HG02588 (cell line): ENCODE measurements at regions not wholly inside any gene's neighbourhood (a gene's known extent, or its start where the extent isn't known, plus 50 kb on each side); places are given as distances from the start of the nearest gene placed in this dataset.

Source experiments
- ATAC-seq: cut with Tn5 transposase; IDR thresholded peaks from one replicate; pipeline ENCODE4 v1.9.1; 2021; ENCODE audit warnings: mild to moderate bottlenecking, moderate library complexity; ENCODE audit not compliant: unreplicated experiment

GRCh38 chr20:23254505-23254904, 96.1 kb upstream of the NXT1 start:
- no peak for ATAC-seq

DNA sequence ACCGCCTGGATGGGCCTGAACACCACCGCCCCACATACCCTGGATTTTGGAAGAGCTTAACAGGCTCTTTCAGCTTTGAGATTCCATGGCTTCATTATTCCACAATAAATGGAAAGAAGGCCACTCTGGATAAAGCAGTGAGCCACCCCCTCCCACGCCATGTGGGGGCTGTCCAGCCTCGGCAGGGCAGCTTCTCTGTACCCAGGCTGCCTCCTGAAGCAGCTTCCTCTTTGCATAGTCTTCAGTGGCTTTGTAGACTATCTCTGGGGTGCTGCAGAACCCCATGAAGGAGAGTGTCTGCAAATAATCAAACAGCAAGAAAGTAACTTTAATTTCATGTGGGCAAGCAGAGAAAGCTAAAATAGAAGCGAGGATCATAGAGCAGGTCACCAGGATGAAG, 96.6 kb upstream of the NXT1 start:
- no peak for ATAC-seq

GRCh38 chr20:23253524-23253923, 97.1 kb upstream of the NXT1 start:
- ATAC-seq = no peak

DNA sequence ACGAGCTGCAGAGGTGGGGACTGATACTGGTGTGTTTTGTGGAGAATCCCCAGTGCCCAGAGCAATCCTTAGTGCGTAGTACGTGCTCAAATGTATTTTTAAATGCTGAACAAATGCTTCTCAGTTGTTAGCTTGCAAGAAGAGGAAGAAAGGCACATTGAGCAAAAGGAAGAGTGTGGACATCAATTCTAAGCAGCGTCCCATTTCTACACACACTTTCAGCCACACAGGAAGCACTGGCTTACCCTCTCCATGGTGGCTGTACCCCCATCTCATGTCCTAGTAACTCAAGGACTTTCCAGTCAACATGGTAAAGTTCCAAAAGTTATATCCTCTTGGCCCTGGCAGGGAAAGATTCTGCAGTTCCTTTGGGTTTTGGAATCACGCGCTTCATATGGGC, 98.8 kb upstream of the NXT1 start:
- no peak for ATAC-seq

GRCh38 chr20:23249541-23249940, 101.0 kb upstream of the NXT1 start:
- no peak for ATAC-seq

GRCh38 chr20:23248461-23248882, 102.1 kb upstream of the NXT1 start:
- ATAC-seq = no peak

DNA sequence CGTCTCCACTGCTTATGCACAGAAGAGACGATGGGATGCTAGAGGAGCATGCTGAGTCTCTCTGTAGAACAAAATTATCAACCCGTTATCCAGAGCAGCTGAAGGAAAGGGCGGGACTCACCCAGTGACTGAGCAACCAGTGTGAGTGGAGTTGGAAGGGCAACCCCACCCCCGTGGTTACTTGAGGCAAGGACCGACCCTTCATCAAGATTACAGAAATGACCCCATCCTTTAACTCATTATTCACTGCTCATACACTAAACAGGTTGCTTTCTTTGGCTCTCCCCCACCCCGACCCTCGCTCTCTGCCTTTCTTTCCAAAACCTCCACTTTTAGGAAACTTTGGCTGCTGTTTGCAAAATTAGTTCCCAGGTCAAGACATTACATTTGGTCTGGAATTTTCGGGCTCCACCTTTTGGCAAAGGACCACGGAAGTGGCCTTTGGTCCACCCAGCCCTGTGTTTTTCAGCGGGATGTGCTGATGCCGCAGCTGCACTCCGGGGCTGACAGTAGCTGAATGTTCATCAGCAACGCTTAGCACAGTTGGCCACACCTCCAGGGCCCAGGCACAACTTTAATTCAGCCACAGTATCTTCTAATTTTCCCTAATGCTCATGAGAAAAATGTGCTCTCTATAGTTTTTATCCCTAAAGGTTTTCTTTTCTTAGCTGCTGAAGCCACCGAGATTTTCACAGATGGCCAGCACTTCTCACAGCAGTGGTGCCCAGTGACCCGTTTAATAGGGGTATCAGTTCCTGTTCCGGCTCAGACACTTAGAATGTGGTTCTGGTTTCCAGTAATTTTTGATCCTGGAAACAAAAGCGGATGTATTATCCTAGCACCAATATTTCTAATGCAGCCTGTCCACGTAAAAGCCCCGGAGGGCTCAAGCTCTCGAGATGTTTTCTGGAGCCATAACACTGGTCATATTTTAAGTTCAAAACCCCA, 103.6 kb upstream of the NXT1 start:
- no peak for ATAC-seq

- ATAC-seq = peak; percentile 79
These were observed 104.9 kb upstream of the NXT1 start for GRCh38 chr20:23245553-23246181.

GRCh38 chr20:23244916-23245552, 105.6 kb upstream of the NXT1 start:
- ATAC-seq = no peak

DNA sequence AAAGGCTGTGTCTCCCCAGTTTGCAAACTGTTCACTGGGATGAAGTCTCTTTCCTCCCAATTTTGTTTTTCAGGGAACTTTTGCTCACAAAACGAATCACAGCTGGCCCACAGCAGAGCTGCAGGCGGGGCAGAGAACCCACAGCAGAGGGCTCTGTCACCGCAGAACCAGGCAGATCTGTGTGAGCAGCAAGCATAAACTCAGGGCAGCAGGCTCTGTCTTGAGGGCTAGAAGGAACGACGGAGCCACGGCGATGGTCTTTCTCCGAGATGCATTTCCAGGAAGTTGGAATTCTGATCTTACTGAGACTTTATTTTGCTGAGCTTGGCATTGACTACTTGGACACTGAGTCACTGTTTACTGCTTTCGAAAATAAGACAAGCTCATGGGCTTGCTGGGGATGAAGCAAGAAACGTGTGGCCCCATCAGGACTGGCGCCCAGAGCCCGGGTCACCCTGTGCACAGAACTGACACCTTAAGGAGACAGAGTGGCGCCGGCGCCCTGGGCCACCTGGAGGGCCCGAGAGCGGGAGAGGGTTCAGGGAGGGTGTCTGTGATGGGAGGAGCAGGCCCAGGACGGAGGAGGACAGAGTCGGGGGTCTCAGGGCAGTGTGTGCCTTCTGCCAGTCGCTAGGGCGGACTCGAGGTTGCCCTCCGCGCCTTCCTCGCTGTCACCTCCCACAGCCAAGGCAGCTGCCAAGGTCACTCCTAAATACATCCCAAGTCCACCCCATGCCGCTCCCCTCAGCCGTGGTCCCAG, 106.3 kb upstream of the NXT1 start:
- no peak for ATAC-seq

GRCh38 chr20:23243791-23244155, 106.8 kb upstream of the NXT1 start:
- no peak for ATAC-seq

DNA sequence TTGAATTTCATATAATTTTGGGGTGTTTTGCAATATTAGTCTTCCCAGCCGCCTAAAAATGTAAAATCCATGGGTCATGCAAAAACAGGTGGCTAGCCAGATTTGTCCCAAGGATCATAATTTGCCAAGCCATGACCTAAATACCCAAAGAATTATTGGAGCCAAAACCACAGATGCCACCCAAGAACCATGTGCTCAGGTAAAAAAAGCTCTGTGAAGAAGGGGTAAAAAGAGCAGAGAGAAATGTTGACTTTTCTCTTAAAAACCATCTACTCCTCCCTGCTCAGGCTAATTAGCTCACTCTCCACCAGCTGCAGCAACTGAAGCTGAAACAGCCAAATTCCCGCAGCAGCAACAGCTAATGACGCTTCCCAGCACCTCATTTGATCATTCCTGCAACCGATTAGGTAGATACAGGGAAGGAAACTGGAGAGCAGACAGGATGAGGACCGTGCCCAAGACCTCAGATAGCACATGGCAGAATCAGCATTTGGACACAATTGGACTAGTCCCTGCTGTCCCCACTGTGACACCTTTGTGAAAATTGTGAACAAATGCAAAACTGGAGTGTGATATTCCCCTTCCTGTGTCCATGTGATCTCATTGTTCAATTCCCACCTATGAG, 107.9 kb upstream of the NXT1 start:
- no peak for ATAC-seq

GRCh38 chr20:23242104-23242503, 108.5 kb upstream of the NXT1 start:
- no peak for ATAC-seq

GRCh38 chr20:23241416-23241815, 109.2 kb upstream of the NXT1 start:
- no peak for ATAC-seq

GRCh38 chr20:23240519-23240918, 110.1 kb upstream of the NXT1 start:
- no peak for ATAC-seq

- ATAC-seq = no peak
These were observed 113.4 kb upstream of the NXT1 start for GRCh38 chr20:23237201-23237600.

DNA sequence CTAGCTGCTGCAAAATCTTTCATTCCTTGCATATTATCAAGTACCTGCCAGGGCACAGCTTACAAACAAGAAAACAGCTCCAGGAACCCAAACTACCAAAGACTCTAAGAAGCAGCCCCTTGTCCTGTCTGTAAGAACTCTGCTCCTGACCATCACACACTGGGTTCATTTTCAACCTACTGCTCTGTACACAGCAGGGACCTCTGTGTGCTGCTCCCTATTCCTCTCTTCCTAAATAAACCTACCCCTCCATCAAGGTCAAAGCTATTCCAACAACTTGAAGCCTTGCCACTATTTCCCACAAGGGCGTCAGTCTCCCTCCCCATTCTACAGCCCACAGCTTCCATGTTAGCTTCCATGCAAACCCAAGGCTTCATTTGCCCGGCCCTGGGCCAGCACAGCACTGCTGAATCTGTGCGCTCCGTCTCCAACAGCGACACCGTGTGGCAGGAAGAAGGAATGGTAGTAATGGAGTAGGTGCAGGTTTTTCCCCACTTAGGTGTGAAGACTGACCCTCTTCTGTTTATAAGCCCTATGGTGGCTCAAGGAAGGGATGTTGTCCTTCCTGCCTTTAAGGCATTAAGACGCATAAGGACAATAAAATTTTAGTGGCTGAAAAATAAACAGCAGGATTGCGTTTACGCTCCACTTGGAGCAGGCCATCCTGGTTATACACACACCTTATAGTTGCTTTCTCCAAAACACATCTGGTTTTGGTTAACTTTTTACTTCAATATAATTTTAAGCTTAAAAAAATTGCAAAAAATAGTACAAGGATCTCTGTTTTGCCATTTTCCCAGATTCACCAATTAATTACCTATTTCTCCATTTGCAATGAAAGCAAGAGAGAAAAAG, 115.2 kb upstream of the NXT1 start:
- no peak for ATAC-seq

DNA sequence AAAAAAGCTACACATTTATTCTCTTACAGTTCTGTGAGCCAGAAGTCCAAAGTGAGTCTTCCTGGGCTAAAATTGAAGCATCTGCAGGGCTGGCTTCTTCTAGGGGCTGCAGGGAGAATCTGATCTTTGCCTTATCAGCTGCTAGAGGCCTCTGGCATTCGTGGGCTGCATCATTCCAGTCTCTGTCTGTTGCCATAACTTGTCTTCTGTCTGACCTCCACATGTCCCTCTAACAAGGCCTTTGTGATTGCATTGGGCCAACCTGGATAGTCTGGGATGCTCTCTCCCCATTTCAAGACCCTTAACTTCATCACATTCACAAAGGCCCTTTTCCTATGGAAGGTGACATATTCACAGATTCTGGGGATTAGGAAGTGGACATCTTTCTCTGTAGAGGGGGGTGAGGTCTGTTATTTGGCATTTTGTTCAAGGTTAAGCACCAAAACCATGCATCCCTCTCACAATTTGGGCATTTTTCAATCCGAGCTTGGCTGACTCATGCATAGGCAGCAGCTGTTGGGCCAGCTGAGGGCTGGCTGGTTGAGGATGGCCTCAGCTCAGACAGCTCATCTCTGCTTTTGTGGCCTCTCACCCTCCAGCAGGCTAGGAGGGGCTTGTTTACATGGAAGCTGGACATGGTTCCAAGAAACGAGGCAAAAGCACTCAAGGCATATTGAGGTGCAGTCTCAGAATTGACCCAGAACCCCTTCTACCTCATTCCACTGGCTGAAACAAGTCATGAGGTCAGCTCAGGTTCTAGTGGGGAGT, 116.1 kb upstream of the NXT1 start:
- no peak for ATAC-seq

DNA sequence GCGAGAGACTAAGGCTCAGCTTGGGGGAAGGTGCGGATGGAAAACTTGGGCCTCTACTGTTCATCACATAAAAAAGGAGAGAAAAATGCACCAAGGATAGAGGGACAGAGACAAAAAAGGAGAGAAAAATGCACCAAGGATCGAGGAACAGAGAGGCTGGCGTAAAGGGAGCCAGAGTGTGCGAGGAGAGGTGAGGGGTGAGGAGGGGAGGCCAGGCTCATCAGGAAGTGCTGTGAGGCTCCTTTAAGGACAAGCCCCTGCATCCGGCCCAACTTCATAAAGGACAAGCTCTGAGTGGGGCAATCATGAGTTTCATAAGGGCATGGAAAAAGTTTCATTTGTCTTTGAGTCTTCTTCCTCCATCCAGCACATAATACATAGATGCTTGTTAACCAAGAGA, 117.2 kb upstream of the NXT1 start:
- ATAC-seq = no peak
